ENCODE measurements at regions not wholly inside any gene's neighbourhood (a gene's known extent, or its start where the extent isn't known, plus 50 kb on each side); places are given as distances from the start of the nearest gene placed in this dataset.
"Not testable (repeated sequence)": the region's sequence is repeated elsewhere in the genome, so short reads cannot be mapped to it uniquely, and the experiment has no call there.

- H3K79me2 ChIP-seq (ENCODE audit: low read length), result no peaks in the 10 kb centered on the region
- no peak for TF ChIP-seq EZH2phosphoT487 (IDR thresholded peaks at IDR 0.05; ENCODE audit: low read depth)
- TF ChIP-seq CTCF (IDR thresholded peaks at IDR 0.05; ENCODE audit: low read depth, low read length), result no peak
- no peak overlapping the region for H3K4me3 ChIP-seq (ENCODE audit: low read length)
- no peaks in the 10 kb centered on the region for H3K36me3 ChIP-seq (replicated peaks; ENCODE audit: low read depth, low read length)
- no peak overlapping the region for H3K27ac ChIP-seq (ENCODE audit: low read length)
- no peaks in the 10 kb centered on the region for H4K20me1 ChIP-seq (ENCODE audit: insufficient read depth, low read length)
- H3K4me1 ChIP-seq (ENCODE audit: low read length), result no peaks in the 10 kb centered on the region
- H3K4me2 ChIP-seq (ENCODE audit: low read length), result no peak overlapping the region
- H3K9me3 ChIP-seq (ENCODE audit: insufficient read depth, low read length), result no peaks in the 10 kb centered on the region
- no peaks in the 10 kb centered on the region for H3K27me3 ChIP-seq (ENCODE audit: low read depth, low read length)
- no peak overlapping the region for H2AFZ ChIP-seq (ENCODE audit: low read depth, low read length)
- no peak overlapping the region for H3K9ac ChIP-seq (ENCODE audit: low read length)
Observed at GRCh38 chr16:26593700-26594099, 473.0 kb upstream of the C16orf82 start.

DNA sequence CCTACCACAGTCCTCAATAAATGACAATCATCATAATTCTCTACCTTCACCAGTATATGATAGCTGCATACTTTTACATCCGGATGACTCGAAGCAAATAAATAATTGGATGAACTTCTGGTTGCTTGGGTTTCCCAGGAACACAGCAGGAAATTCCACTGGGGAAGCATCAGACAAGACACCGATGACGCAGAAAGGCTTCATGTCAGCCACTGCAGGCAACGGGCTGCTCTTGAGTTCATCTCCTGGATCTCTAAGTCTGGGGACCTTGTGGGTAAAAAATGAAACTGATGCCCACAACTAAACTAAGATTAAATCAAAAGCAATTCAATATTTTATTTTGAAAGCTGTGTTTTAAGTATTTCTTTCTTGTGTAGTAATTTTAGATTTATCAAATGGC lies 472.1 kb upstream of the C16orf82 start:
- Histone ChIP-seq H3K9me3 (ENCODE audit: insufficient read depth, low read length) (no peaks in the 10 kb centered on the region), H3K9ac (ENCODE audit: low read length) (no peak overlapping the region), H3K79me2 (ENCODE audit: low read length) (no peaks in the 10 kb centered on the region), H3K4me1 (ENCODE audit: low read length) (no peaks in the 10 kb centered on the region), H3K4me2 (ENCODE audit: low read length) (no peak overlapping the region), H3K4me3 (ENCODE audit: low read length) (no peak overlapping the region), H3K27ac (ENCODE audit: low read length) (no peak overlapping the region), H4K20me1 (ENCODE audit: insufficient read depth, low read length) (no peaks in the 10 kb centered on the region), H2AFZ (ENCODE audit: low read depth, low read length) (no peak overlapping the region), H3K27me3 (ENCODE audit: low read depth, low read length) (no peaks in the 10 kb centered on the region), H3K36me3 (replicated peaks; ENCODE audit: low read depth, low read length) (no peaks in the 10 kb centered on the region)
- no peak for TF ChIP-seq EZH2phosphoT487 (IDR thresholded peaks at IDR 0.05; ENCODE audit: low read depth)
- no peak for TF ChIP-seq CTCF (IDR thresholded peaks at IDR 0.05; ENCODE audit: low read depth, low read length)

- no peaks in the 10 kb centered on the region for H4K20me1 ChIP-seq (ENCODE audit: insufficient read depth, low read length)
- no peaks in the 10 kb centered on the region for H3K27me3 ChIP-seq (ENCODE audit: low read depth, low read length)
- TF ChIP-seq CTCF (IDR thresholded peaks at IDR 0.05; ENCODE audit: low read depth, low read length), result no peak
- no peak for TF ChIP-seq EZH2phosphoT487 (IDR thresholded peaks at IDR 0.05; ENCODE audit: low read depth)
- no peak overlapping the region for H2AFZ ChIP-seq (ENCODE audit: low read depth, low read length)
- H3K9me3 ChIP-seq (ENCODE audit: insufficient read depth, low read length), result no peaks in the 10 kb centered on the region
- H3K4me1 ChIP-seq (ENCODE audit: low read length), result no peaks in the 10 kb centered on the region
- no peak overlapping the region for H3K4me3 ChIP-seq (ENCODE audit: low read length)
- no peaks in the 10 kb centered on the region for H3K79me2 ChIP-seq (ENCODE audit: low read length)
- no peak overlapping the region for H3K27ac ChIP-seq (ENCODE audit: low read length)
- no peaks in the 10 kb centered on the region for H3K36me3 ChIP-seq (replicated peaks; ENCODE audit: low read depth, low read length)
- no peak overlapping the region for H3K4me2 ChIP-seq (ENCODE audit: low read length)
- H3K9ac ChIP-seq (ENCODE audit: low read length), result no peak overlapping the region
Observed at GRCh38 chr16:26595199-26595598, 471.5 kb upstream of the C16orf82 start.

GRCh38 chr16:26596033-26596432 lies 470.7 kb upstream of the C16orf82 start:
- not testable (repeated sequence) for H3K9me3 ChIP-seq (ENCODE audit: insufficient read depth, low read length); H3K9ac ChIP-seq (ENCODE audit: low read length); H2AFZ ChIP-seq (ENCODE audit: low read depth, low read length); H3K27ac ChIP-seq (ENCODE audit: low read length); H4K20me1 ChIP-seq (ENCODE audit: insufficient read depth, low read length); H3K4me3 ChIP-seq (ENCODE audit: low read length); H3K79me2 ChIP-seq (ENCODE audit: low read length); H3K27me3 ChIP-seq (ENCODE audit: low read depth, low read length); H3K36me3 ChIP-seq (replicated peaks; ENCODE audit: low read depth, low read length); H3K4me2 ChIP-seq (ENCODE audit: low read length); H3K4me1 ChIP-seq (ENCODE audit: low read length)

DNA sequence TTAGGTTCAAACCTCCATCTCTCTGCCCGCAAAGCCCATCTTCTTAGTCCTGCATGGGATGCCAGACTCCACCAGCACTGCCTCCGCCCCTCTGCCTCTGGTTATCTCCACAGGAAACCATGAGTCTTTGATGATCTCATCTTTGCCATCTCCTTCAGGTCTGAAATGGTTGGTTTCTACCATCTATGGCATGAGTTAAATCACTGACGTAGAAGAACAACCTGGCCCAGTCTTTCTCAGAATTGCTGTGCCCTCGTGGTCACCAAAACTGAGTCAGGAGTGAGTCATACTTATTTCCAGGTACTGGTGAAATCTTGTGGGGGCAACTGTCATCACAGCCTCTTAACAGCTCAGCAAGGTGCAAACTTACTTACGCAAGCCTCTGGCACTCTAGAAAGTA lies 468.7 kb upstream of the C16orf82 start:
- Histone ChIP-seq H4K20me1 (ENCODE audit: insufficient read depth, low read length) (no peaks in the 10 kb centered on the region), H3K4me1 (ENCODE audit: low read length) (no peaks in the 10 kb centered on the region), H3K4me2 (ENCODE audit: low read length) (no peak overlapping the region), H3K9me3 (ENCODE audit: insufficient read depth, low read length) (no peaks in the 10 kb centered on the region), H3K27ac (ENCODE audit: low read length) (no peak overlapping the region), H3K4me3 (ENCODE audit: low read length) (no peak overlapping the region), H3K9ac (ENCODE audit: low read length) (no peak overlapping the region), H3K27me3 (ENCODE audit: low read depth, low read length) (no peaks in the 10 kb centered on the region), H3K36me3 (replicated peaks; ENCODE audit: low read depth, low read length) (no peaks in the 10 kb centered on the region), H2AFZ (ENCODE audit: low read depth, low read length) (no peak overlapping the region), H3K79me2 (ENCODE audit: low read length) (no peaks in the 10 kb centered on the region)
- no peak for TF ChIP-seq CTCF (IDR thresholded peaks at IDR 0.05; ENCODE audit: low read depth, low read length)
- no peak for TF ChIP-seq EZH2phosphoT487 (IDR thresholded peaks at IDR 0.05; ENCODE audit: low read depth)

All from OCI-LY3 (cell line).